Progenitor cell of endocrine pancreas (in vitro differentiated cells): ENCODE measurements at regions not wholly inside any gene's neighbourhood (a gene's known extent, or its start where the extent isn't known, plus 50 kb on each side); places are given as distances from the start of the nearest gene placed in this dataset.

Experiments used
- DNase-seq: peaks from one replicate; pipeline ENCODE4 v3.0.0; 2021; ENCODE audit warnings: low spot score; ENCODE audit not compliant: unreplicated experiment
- H3K27ac Mint-ChIP-seq: 2 replicates; pipeline ENCODE4 v1.8.0; 2021; ENCODE audit warnings: mild to moderate bottlenecking, moderate library complexity, mixed read lengths
- H3K27me3 Mint-ChIP-seq: 2 replicates; pipeline ENCODE4 v1.8.0; 2021; ENCODE audit warnings: mixed read lengths
- H3K36me3 Mint-ChIP-seq: 2 replicates; pipeline ENCODE4 v1.8.0; 2022; ENCODE audit warnings: mixed read lengths; ENCODE audit not compliant: insufficient read depth
- H3K4me1 Mint-ChIP-seq: 2 replicates; pipeline ENCODE4 v1.8.0; 2021; ENCODE audit warnings: low read depth, mixed read lengths
- H3K4me3 Mint-ChIP-seq: 2 replicates; pipeline ENCODE4 v1.8.0; 2021; ENCODE audit warnings: low read depth, mild to moderate bottlenecking, moderate library complexity, mixed read lengths
- H3K9me3 Mint-ChIP-seq: 2 replicates; pipeline ENCODE4 v1.8.0; 2021; ENCODE audit warnings: low read depth, mixed read lengths
- TF ChIP-seq, protein P1 (sequence below): fragments of 200-600 bp; sonication (generic); IDR thresholded peaks from one replicate; pipeline ENCODE4 v1.5.0; 2021; ENCODE audit warnings: antibody characterized with exemption, mild to moderate bottlenecking; ENCODE audit not compliant: unreplicated experiment

DNA sequence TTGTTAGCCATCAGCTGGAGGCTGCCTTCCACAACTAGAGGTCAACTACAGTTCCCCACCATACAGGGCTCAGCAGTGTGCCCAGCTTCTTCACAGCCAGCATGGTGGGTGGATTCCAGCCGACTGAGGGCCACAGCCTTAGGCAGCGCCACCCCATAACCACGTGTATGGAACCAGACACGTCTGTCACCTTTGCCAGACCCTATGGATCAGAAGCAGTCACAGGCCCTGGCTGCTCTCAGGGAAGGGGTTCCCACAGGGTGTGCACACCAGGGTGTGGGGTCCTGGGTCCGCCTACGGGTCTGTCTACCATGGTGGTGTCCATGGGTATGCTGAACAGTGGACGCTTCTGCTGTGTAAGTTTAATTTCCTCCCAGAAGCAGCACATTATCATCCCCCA lies 265.0 kb upstream of the FOXF1 start:
- Mint-ChIP-seq H3K27ac (no peak overlapping the region), H3K27me3 (peaks cover 57% of the 10 kb centered on the region), H3K9me3 (no peaks in the 10 kb centered on the region), H3K4me1 (no peaks in the 10 kb centered on the region), H3K4me3 (no peak overlapping the region), H3K36me3 (no peaks in the 10 kb centered on the region)
- no peak for DNase-seq
- TF ChIP-seq, protein P1, sequence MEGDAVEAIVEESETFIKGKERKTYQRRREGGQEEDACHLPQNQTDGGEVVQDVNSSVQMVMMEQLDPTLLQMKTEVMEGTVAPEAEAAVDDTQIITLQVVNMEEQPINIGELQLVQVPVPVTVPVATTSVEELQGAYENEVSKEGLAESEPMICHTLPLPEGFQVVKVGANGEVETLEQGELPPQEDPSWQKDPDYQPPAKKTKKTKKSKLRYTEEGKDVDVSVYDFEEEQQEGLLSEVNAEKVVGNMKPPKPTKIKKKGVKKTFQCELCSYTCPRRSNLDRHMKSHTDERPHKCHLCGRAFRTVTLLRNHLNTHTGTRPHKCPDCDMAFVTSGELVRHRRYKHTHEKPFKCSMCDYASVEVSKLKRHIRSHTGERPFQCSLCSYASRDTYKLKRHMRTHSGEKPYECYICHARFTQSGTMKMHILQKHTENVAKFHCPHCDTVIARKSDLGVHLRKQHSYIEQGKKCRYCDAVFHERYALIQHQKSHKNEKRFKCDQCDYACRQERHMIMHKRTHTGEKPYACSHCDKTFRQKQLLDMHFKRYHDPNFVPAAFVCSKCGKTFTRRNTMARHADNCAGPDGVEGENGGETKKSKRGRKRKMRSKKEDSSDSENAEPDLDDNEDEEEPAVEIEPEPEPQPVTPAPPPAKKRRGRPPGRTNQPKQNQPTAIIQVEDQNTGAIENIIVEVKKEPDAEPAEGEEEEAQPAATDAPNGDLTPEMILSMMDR, result no peak

GRCh38 chr16:86245895-86246294 lies 264.4 kb upstream of the FOXF1 start:
- Mint-ChIP-seq H3K27ac (no peak overlapping the region), H3K36me3 (no peaks in the 10 kb centered on the region), H3K9me3 (no peaks in the 10 kb centered on the region), H3K4me3 (no peak overlapping the region), H3K27me3 (peaks cover 51% of the 10 kb centered on the region), H3K4me1 (no peaks in the 10 kb centered on the region)
- TF ChIP-seq, protein P1, result no peak
- no peak for DNase-seq

DNA sequence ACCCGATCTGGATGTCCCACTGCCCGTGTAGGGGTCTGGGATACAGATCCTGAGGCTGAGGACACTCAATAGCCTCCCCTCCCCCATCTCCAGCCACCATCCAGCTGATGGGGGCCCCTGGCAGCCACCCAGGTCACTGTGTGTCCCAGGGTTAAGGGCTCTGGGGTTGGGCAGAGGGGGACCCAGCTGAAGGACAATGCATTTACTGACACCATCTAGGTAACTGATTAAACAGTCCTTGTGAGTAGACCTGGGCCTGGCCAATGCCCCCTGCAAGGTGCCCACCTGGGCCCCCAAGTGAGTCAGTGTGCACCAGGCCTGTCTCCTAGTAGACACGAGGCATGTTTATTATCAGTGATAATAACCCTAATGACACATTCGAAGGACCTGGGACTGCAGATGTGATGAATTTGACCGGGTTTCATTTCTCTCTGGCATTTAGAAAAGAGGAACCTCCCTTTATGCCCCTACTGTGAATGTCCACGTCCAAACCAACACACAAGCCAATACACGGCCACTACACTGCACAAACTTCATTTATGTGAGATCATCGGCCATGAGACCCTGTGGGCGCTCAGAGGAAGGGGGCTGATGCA lies 261.9 kb upstream of the FOXF1 start:
- Mint-ChIP-seq H3K9me3 (no peaks in the 10 kb centered on the region), H3K27ac (no peak overlapping the region), H3K4me1 (no peaks in the 10 kb centered on the region), H3K4me3 (no peak overlapping the region), H3K27me3 (peaks cover 42% of the 10 kb centered on the region), H3K36me3 (no peaks in the 10 kb centered on the region)
- DNase-seq, result no peak
- TF ChIP-seq, protein P1, result no peak

DNA sequence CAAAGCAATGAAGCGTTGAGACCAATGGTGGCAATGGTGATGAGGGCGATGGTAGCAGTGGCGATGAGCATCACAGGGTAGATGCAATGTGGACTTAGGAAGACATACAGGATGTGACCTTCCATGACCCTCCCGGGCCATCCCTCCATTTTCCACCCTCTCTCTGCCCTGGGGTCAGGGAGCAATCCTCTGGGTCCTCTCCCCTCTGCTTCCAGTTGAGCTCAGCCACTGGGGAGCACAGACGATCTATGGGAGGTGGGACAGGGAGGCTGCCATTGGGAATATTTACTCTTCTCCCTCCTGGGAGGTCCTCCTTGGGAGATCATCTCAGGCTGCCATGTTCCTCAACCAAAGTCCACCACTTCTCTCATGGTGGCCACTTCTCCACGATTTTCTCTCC lies 260.7 kb upstream of the FOXF1 start:
- Mint-ChIP-seq H3K4me3 (no peak overlapping the region), H3K27ac (no peak overlapping the region), H3K36me3 (no peaks in the 10 kb centered on the region), H3K27me3 (peaks cover 36% of the 10 kb centered on the region), H3K4me1 (no peaks in the 10 kb centered on the region), H3K9me3 (no peaks in the 10 kb centered on the region)
- TF ChIP-seq, protein P1, result no peak
- no peak for DNase-seq

DNA sequence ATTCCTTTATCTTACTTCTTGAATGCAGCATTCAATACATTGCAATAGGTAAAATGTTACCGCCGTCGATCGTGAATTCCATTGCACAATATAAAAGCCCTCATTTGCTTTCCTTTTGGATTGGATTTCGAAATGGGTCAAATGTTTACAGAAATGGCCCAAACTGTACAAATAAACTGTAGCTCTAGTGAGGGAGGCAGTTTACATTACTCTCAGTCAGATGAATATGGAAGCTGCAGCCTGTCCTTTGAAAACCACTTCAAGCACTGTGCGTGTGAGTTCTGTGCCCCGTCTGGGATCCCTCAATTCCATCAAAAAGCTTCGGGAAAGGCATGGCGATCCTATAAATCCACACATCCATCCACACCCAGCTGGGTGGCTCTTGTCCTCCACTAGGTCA lies 258.6 kb upstream of the FOXF1 start:
- DNase-seq, result no peak
- no peaks in the 10 kb centered on the region for H3K36me3 Mint-ChIP-seq
- H3K4me1 Mint-ChIP-seq, result no peaks in the 10 kb centered on the region
- TF ChIP-seq, protein P1, result no peak
- H3K4me3 Mint-ChIP-seq, result no peak overlapping the region
- H3K27me3 Mint-ChIP-seq, result peaks cover 33% of the 10 kb centered on the region
- H3K9me3 Mint-ChIP-seq, result peaks cover 6% of the 10 kb centered on the region
- no peak overlapping the region for H3K27ac Mint-ChIP-seq
